ENCODE measurements at regions not wholly inside any gene's neighbourhood (a gene's known extent, or its start where the extent isn't known, plus 50 kb on each side); places are given as distances from the start of the nearest gene placed in this dataset.
"Not testable (repeated sequence)": the region's sequence is repeated elsewhere in the genome, so short reads cannot be mapped to it uniquely, and the experiment has no call there.

GRCh38 chr6:94215552-94215951 lies 796.2 kb upstream of the EPHA7 start:
- no peak for DNase-seq

- no peak for DNase-seq
These were observed 793.9 kb upstream of the EPHA7 start for GRCh38 chr6:94213226-94213625.

DNA sequence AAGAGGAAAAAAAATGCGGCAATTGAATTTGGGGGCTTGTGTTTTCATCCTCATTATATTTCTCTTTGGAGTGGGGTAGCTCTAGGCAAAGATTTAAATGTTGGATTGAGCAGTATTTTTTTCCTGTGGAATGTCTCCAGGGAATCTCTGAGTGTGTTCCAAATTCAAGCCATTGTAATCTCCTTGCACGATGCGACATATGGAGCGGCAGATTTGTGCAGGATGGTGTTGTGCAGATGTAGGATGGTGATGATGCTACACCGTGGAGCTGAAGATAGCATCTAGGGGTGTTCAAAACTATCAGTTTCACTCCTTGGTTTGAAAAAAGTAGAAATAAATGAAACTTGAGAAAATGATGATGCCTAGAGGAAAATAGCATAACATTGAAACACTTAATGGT lies 777.5 kb upstream of the EPHA7 start:
- no peak for DNase-seq

DNA sequence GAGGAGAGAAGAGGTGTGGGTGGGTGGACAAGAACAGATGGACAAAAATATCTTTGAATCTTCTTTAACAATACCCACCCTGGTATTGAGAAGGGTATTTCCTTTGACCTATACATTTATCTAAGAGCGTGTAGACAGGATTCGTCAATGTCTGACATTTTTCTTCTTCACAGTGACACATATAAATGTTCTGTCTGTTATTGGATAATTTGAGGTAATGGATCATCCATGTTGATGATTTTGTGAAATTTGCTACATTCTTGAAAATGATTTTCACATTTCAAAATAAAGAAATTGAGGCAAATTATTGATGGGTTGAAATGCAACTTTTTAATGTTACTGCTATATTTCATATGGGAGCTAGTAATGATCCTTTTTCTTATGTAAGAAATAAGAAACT lies 770.7 kb upstream of the EPHA7 start:
- no peak for DNase-seq

GRCh38 chr6:94184666-94185464 lies 765.5 kb upstream of the EPHA7 start:
- DNase-seq = no peak

- no peak for DNase-seq
These were observed 758.1 kb upstream of the EPHA7 start for GRCh38 chr6:94177429-94177828.

DNA sequence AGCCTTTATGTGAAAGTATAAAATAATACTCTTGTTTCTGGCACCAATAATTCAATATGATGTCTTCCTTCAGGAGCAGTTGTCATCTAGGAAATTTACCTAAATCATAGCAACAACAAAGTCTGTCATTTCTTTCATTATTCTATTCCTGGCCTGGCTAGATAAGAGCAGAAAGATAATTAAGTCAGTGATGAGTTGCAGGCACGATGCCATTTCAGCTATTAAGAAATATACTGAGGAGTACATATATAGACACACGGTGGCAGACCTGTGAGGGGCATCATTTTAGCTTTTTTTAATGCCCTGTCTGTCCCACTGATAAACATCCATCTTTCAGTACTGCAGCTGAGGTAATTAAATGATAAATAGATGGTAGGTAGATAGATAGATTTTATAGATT lies 756.1 kb upstream of the EPHA7 start:
- no peak for DNase-seq

GRCh38 chr6:94163877-94164276 lies 744.5 kb upstream of the EPHA7 start:
- no peak for DNase-seq

GRCh38 chr6:94150886-94151285 lies 731.5 kb upstream of the EPHA7 start:
- no peak for DNase-seq

- no peak for DNase-seq
These were observed 725.4 kb upstream of the EPHA7 start for GRCh38 chr6:94144807-94145206.

DNA sequence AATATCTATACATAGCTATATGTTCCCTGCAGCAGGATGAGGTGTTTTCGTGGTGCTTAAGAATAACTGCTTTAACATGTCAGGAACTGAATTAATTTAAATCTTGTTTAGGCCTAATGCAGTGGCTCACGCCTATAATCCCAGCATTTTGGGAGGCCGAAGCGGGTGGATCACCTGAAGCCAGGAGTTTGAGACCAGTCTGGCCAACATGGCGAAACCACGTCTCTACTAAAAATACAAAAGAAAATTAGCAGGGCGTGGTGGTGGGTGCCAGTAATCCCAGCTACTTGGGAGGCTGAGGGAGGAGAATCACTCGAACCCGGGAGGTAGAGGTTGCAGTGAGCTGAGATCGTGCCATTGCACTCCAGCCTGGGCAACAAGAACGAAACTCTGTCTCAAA lies 717.8 kb upstream of the EPHA7 start:
- DNase-seq = not testable (repeated sequence)

DNA sequence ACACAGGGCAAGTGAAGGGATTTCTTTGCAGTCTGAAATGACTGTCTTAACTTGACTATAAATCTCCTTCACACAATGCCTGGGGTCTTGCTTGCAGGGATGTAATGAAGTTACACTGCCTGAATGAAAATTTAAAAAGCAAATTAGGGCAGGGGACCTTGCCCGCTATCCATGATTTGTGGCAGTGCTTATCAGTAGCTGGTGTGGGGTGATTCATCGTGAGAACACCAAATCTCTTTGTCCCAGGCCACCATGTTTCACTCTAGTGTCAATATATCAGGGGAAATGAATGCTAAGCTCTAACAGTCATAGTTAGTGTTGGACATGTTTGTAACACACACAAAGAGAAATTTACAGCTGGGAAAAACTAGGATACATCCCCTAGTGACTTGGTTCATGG lies 713.7 kb upstream of the EPHA7 start:
- no peak for DNase-seq

- no peak for DNase-seq
These were observed 711.9 kb upstream of the EPHA7 start for GRCh38 chr6:94131271-94131670.

GRCh38 chr6:94130478-94130877 lies 711.1 kb upstream of the EPHA7 start:
- no peak for DNase-seq

- DNase-seq = no peak
These were observed 710.6 kb upstream of the EPHA7 start for GRCh38 chr6:94129926-94130325.

DNA sequence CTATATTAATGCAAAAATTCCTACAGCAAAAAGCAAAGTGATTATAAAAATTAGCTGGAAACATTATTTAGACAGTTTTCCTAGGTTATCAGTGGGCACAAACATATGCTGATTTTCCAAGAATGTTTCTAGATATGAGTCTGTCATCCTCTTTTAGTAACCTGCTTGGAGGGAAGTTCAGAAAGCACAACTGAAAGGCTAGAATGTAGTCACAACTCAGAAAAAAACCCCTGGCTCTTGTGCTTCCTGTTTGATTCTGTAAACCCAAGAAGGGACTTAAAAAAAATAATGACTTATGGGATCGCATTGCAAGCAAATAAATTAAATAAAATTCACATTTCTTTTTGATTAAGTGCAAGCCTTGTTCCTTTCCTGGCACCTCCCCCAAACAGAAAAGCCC lies 708.4 kb upstream of the EPHA7 start:
- DNase-seq = no peak

- DNase-seq = no peak
These were observed 705.0 kb upstream of the EPHA7 start for GRCh38 chr6:94124333-94124732.

GRCh38 chr6:94121094-94121493 lies 701.7 kb upstream of the EPHA7 start:
- DNase-seq = no peak

GRCh38 chr6:94099072-94099471 lies 679.7 kb upstream of the EPHA7 start:
- no peak for DNase-seq

DNA sequence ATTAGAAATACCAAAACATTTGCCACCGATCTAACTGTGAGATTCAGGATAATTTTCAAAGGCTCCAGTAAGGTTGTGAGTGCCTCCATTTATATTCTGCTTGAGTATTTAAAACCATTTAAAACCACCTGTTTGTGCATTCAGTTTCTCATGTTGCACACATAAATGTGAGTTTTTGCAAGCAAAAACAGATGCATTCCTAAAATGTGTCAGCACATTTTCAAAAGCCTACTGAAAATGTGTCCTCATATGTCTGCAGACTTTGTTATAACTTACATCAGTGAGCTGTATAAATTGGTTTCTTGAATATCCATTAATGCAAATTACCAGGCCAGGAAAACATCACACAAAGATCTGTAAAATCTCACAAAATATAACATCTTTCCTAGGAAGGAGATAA lies 676.6 kb upstream of the EPHA7 start:
- DNase-seq = no peak

- DNase-seq = no peak
These were observed 670.6 kb upstream of the EPHA7 start for GRCh38 chr6:94089941-94090340.

- DNase-seq = no peak
These were observed 669.5 kb upstream of the EPHA7 start for GRCh38 chr6:94088870-94089269.

GRCh38 chr6:94074764-94075163 lies 655.4 kb upstream of the EPHA7 start:
- DNase-seq = no peak

DNA sequence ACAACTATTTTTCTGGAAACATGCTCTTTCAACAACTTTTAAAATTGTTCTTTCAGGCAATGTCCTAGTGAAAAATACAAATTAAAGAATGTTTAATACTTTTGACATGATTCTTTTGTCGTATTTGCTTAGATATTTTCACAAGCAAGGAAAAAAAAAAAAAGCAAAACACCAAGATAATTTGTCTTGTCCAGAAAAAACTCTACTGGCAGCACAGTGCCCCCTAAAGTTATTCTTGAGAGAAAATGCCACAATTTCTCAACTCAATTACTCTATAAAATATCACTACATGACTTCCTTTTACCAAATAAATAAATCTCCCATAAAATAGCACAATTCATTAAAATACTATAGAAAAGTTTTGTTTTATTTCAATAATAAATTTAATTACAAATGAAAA lies 652.5 kb upstream of the EPHA7 start:
- no peak for DNase-seq

Measured in right kidney (tissue), 1 donor.